ENCODE measurements at regions not wholly inside any gene's neighbourhood (a gene's known extent, or its start where the extent isn't known, plus 50 kb on each side); places are given as distances from the start of the nearest gene placed in this dataset.

- no peak for TF ChIP-seq ZNF274 (IDR thresholded peaks at IDR 0.05; ENCODE audit: borderline replicate concordance, extremely low read depth, low read length)
- TF ChIP-seq SIX5 (IDR thresholded peaks at IDR 0.05; ENCODE audit: low read depth, low read length) = no peak
These were observed 1276.0 kb downstream of the EFNB2 start (continued) for GRCh38 chr13:105259426-105259825.
